GM21717 (cell line): ENCODE measurements at regions not wholly inside any gene's neighbourhood (a gene's known extent, or its start where the extent isn't known, plus 50 kb on each side); places are given as distances from the start of the nearest gene placed in this dataset.
"Not testable (repeated sequence)": the region's sequence is repeated elsewhere in the genome, so short reads cannot be mapped to it uniquely, and the experiment has no call there.

Source experiments
- ATAC-seq: cut with Tn5 transposase; IDR thresholded peaks from one replicate; pipeline ENCODE4 v1.9.1; 2021; ENCODE audit warnings: mild to moderate bottlenecking, moderate library complexity; ENCODE audit not compliant: unreplicated experiment

GRCh38 chr1:219434923-219435297 lies 178.0 kb downstream of the ZC3H11B start:
- no peak for ATAC-seq

- no peak for ATAC-seq
Measured at GRCh38 chr1:219434285-219434922, 178.5 kb downstream of the ZC3H11B start.

- no peak for ATAC-seq
Measured at GRCh38 chr1:219433496-219434131, 179.3 kb downstream of the ZC3H11B start.

GRCh38 chr1:219433001-219433400 lies 179.9 kb downstream of the ZC3H11B start:
- no peak for ATAC-seq

- no peak for ATAC-seq
Measured at GRCh38 chr1:219432191-219432606, 180.7 kb downstream of the ZC3H11B start.

- ATAC-seq, result no peak
Measured at GRCh38 chr1:219430419-219430818, 182.5 kb downstream of the ZC3H11B start.

- ATAC-seq, result no peak
Measured at GRCh38 chr1:219428651-219429050, 184.3 kb downstream of the ZC3H11B start.

GRCh38 chr1:219427989-219428388 lies 184.9 kb downstream of the ZC3H11B start:
- no peak for ATAC-seq

GRCh38 chr1:219427403-219427802 lies 185.5 kb downstream of the ZC3H11B start:
- peak; percentile 60 for ATAC-seq

GRCh38 chr1:219422811-219423598 lies 189.9 kb downstream of the ZC3H11B start:
- ATAC-seq, result peak; percentile 43

GRCh38 chr1:219420913-219421312 lies 192.0 kb downstream of the ZC3H11B start:
- no peak for ATAC-seq

GRCh38 chr1:219419860-219420259 lies 193.0 kb downstream of the ZC3H11B start:
- no peak for ATAC-seq

- no peak for ATAC-seq
Measured at GRCh38 chr1:219419065-219419464, 193.8 kb downstream of the ZC3H11B start.

GRCh38 chr1:219417610-219418009 lies 195.3 kb downstream of the ZC3H11B start:
- no peak for ATAC-seq

- peak; percentile 86 for ATAC-seq
Measured at GRCh38 chr1:219416598-219417238, 196.2 kb downstream of the ZC3H11B start.

- no peak for ATAC-seq
Measured at GRCh38 chr1:219415915-219416314, 197.0 kb downstream of the ZC3H11B start.

GRCh38 chr1:219415433-219415832 lies 197.5 kb downstream of the ZC3H11B start:
- no peak for ATAC-seq

- ATAC-seq, result no peak
Measured at GRCh38 chr1:219414250-219414649, 198.7 kb downstream of the ZC3H11B start.

- ATAC-seq, result no peak
Measured at GRCh38 chr1:219413536-219413935, 199.4 kb downstream of the ZC3H11B start.

- no peak for ATAC-seq
Measured at GRCh38 chr1:219412772-219413171, 200.1 kb downstream of the ZC3H11B start.

GRCh38 chr1:219410721-219411120 lies 202.2 kb downstream of the ZC3H11B start:
- not testable (repeated sequence) for ATAC-seq
